ENCODE measurements at regions not wholly inside any gene's neighbourhood (a gene's known extent, or its start where the extent isn't known, plus 50 kb on each side); places are given as distances from the start of the nearest gene placed in this dataset.

DNA sequence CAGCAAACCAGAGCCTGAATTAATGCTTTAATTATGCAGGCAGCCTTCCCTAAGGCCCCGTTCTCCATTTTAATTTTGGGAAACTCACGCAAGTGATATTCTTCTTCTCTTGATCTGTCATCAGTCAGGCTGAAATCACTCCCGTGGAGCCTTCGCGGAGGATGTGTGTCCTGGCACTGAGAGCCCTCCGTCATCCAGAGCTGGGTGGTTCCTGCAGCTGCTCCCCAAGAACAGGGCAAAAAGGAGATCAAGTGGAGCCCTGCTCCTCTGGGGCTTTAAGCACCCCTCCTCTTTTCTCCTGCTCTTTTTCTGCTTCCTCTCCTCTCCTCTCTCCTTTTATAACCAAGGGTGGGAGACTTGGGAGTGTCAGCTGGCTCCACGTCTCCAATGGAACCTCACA lies 133.2 kb upstream of the CACNA1E start:
- ChIA-PET POLR2A (no interaction called here), CTCF (no interaction called here)
- no peak for DNase-seq (ENCODE audit: low read depth)
- TF ChIP-seq CTCF (IDR thresholded peaks at IDR 0.05; ENCODE audit: insufficient read depth, low read depth, low read length) = no peak
- no peaks in the 10 kb centered on the region for H3K27me3 ChIP-seq (ENCODE audit: control insufficient read depth, insufficient read depth, low read length)
- no peaks in the 10 kb centered on the region for H3K36me3 ChIP-seq (ENCODE audit: control insufficient read depth, insufficient read depth, low read length)
- no peak overlapping the region for H3K4me3 ChIP-seq (ENCODE audit: low read depth, low read length)

GRCh38 chr1:181351740-181352139 lies 131.6 kb upstream of the CACNA1E start:
- ChIA-PET CTCF (no interaction called here), POLR2A (no interaction called here)
- no peak for TF ChIP-seq CTCF (IDR thresholded peaks at IDR 0.05; ENCODE audit: insufficient read depth, low read depth, low read length)
- no peaks in the 10 kb centered on the region for H3K36me3 ChIP-seq (ENCODE audit: control insufficient read depth, insufficient read depth, low read length)
- H3K4me3 ChIP-seq (ENCODE audit: low read depth, low read length) = no peak overlapping the region
- H3K27me3 ChIP-seq (ENCODE audit: control insufficient read depth, insufficient read depth, low read length) = no peaks in the 10 kb centered on the region
- no peak for DNase-seq (ENCODE audit: low read depth)

GRCh38 chr1:181352695-181353094 lies 130.6 kb upstream of the CACNA1E start:
- no peaks in the 10 kb centered on the region for H3K36me3 ChIP-seq (ENCODE audit: control insufficient read depth, insufficient read depth, low read length)

GRCh38 chr1:181353526-181353925 lies 129.8 kb upstream of the CACNA1E start:
- H3K36me3 ChIP-seq (ENCODE audit: control insufficient read depth, insufficient read depth, low read length) = no peaks in the 10 kb centered on the region
- ChIA-PET CTCF (no interaction called here), POLR2A (no interaction called here)
- no peak for TF ChIP-seq CTCF (IDR thresholded peaks at IDR 0.05; ENCODE audit: insufficient read depth, low read depth, low read length)
- no peak overlapping the region for H3K4me3 ChIP-seq (ENCODE audit: low read depth, low read length)
- H3K27me3 ChIP-seq (ENCODE audit: control insufficient read depth, insufficient read depth, low read length) = no peaks in the 10 kb centered on the region
- no peak for DNase-seq (ENCODE audit: low read depth)

More at GRCh38 chr1:181352695-181353094, 130.6 kb upstream of the CACNA1E start:
- no peak for DNase-seq (ENCODE audit: low read depth)
- ChIA-PET POLR2A (no interaction called here), CTCF (no interaction called here)
- H3K27me3 ChIP-seq (ENCODE audit: control insufficient read depth, insufficient read depth, low read length) = no peaks in the 10 kb centered on the region
- H3K4me3 ChIP-seq (ENCODE audit: low read depth, low read length) = no peak overlapping the region
- TF ChIP-seq CTCF (IDR thresholded peaks at IDR 0.05; ENCODE audit: insufficient read depth, low read depth, low read length) = no peak

GRCh38 chr1:181354865-181355264 lies 128.5 kb upstream of the CACNA1E start:
- POLR2A ChIA-PET = no interaction called here
- CTCF ChIA-PET = no interaction called here
- no peaks in the 10 kb centered on the region for H3K36me3 ChIP-seq (ENCODE audit: control insufficient read depth, insufficient read depth, low read length)
- no peak for DNase-seq (ENCODE audit: low read depth)
- no peaks in the 10 kb centered on the region for H3K27me3 ChIP-seq (ENCODE audit: control insufficient read depth, insufficient read depth, low read length)
- no peak overlapping the region for H3K4me3 ChIP-seq (ENCODE audit: low read depth, low read length)
- no peak for TF ChIP-seq CTCF (IDR thresholded peaks at IDR 0.05; ENCODE audit: insufficient read depth, low read depth, low read length)

All from BJ (cell line).